ENCODE measurements at regions not wholly inside any gene's neighbourhood (a gene's known extent, or its start where the extent isn't known, plus 50 kb on each side); places are given as distances from the start of the nearest gene placed in this dataset.

- no peaks in the 10 kb centered on the region for H3K36me3 ChIP-seq (ENCODE audit: control insufficient read depth, insufficient read depth, low read length)
- no peak overlapping the region for H3K27ac ChIP-seq (ENCODE audit: low read depth, low read length)
- no peak overlapping the region for H3K4me3 ChIP-seq (ENCODE audit: low read depth, low read length)
- no peaks in the 10 kb centered on the region for H3K27me3 ChIP-seq (ENCODE audit: control insufficient read depth, insufficient read depth, low read length)
- whole genome bisulfite sequencing (ENCODE audit: insufficient coverage): 60% methylated on average over 2 of the region's 7 CpGs
- H3K9me3 ChIP-seq (ENCODE audit: control insufficient read depth, insufficient read depth, low read length): no peaks in the 10 kb centered on the region
- H3K4me1 ChIP-seq (ENCODE audit: control insufficient read depth, insufficient read depth, low read length): no peaks in the 10 kb centered on the region
- DNase-seq (ENCODE audit: low read depth in 4 of 6, low spot score in 6 of 6): no peak
Observed at GRCh38 chr14:84029720-84030119, 1500.2 kb upstream of the FLRT2 start.

GRCh38 chr14:84036840-84037239 is 1493.1 kb upstream of the FLRT2 start:
- WGBS (ENCODE audit: insufficient coverage): no CpG with 5 or more reads among the region's 1 CpG

GRCh38 chr14:84037593-84037992 is 1492.4 kb upstream of the FLRT2 start:
- H3K27me3 ChIP-seq (ENCODE audit: control insufficient read depth, insufficient read depth, low read length): no peaks in the 10 kb centered on the region
- H3K27ac ChIP-seq (ENCODE audit: low read depth, low read length): no peak overlapping the region
- H3K36me3 ChIP-seq (ENCODE audit: control insufficient read depth, insufficient read depth, low read length): no peaks in the 10 kb centered on the region
- no peaks in the 10 kb centered on the region for H3K9me3 ChIP-seq (ENCODE audit: control insufficient read depth, insufficient read depth, low read length)
- no peaks in the 10 kb centered on the region for H3K4me1 ChIP-seq (ENCODE audit: control insufficient read depth, insufficient read depth, low read length)
- DNase-seq (ENCODE audit: low read depth in 4 of 6, low spot score in 6 of 6): no peak
- no peak overlapping the region for H3K4me3 ChIP-seq (ENCODE audit: low read depth, low read length)
- 97% methylated on average over 3 of the region's 4 CpGs for WGBS (ENCODE audit: insufficient coverage)

More at GRCh38 chr14:84036840-84037239, 1493.1 kb upstream of the FLRT2 start:
- Histone ChIP-seq H3K36me3 (ENCODE audit: control insufficient read depth, insufficient read depth, low read length) (no peaks in the 10 kb centered on the region), H3K4me3 (ENCODE audit: low read depth, low read length) (no peak overlapping the region), H3K27ac (ENCODE audit: low read depth, low read length) (no peak overlapping the region), H3K4me1 (ENCODE audit: control insufficient read depth, insufficient read depth, low read length) (no peaks in the 10 kb centered on the region), H3K9me3 (ENCODE audit: control insufficient read depth, insufficient read depth, low read length) (no peaks in the 10 kb centered on the region), H3K27me3 (ENCODE audit: control insufficient read depth, insufficient read depth, low read length) (no peaks in the 10 kb centered on the region)
- no peak for DNase-seq (ENCODE audit: low read depth in 4 of 6, low spot score in 6 of 6)

- no peak for DNase-seq (ENCODE audit: low read depth in 4 of 6, low spot score in 6 of 6)
- Histone ChIP-seq H3K27ac (ENCODE audit: low read depth, low read length) (no peak overlapping the region), H3K9me3 (ENCODE audit: control insufficient read depth, insufficient read depth, low read length) (no peaks in the 10 kb centered on the region), H3K4me1 (ENCODE audit: control insufficient read depth, insufficient read depth, low read length) (no peaks in the 10 kb centered on the region), H3K36me3 (ENCODE audit: control insufficient read depth, insufficient read depth, low read length) (no peaks in the 10 kb centered on the region), H3K4me3 (ENCODE audit: low read depth, low read length) (no peak overlapping the region), H3K27me3 (ENCODE audit: control insufficient read depth, insufficient read depth, low read length) (no peaks in the 10 kb centered on the region)
- WGBS (ENCODE audit: insufficient coverage): 100% methylated on average over 1 of the region's 3 CpGs
Observed at GRCh38 chr14:84040101-84040500, 1489.8 kb upstream of the FLRT2 start.

- DNase-seq (ENCODE audit: low read depth in 4 of 6, low spot score in 6 of 6): no peak
- no peak overlapping the region for H3K4me3 ChIP-seq (ENCODE audit: low read depth, low read length)
- H3K9me3 ChIP-seq (ENCODE audit: control insufficient read depth, insufficient read depth, low read length): no peaks in the 10 kb centered on the region
- no peaks in the 10 kb centered on the region for H3K4me1 ChIP-seq (ENCODE audit: control insufficient read depth, insufficient read depth, low read length)
- H3K27me3 ChIP-seq (ENCODE audit: control insufficient read depth, insufficient read depth, low read length): no peaks in the 10 kb centered on the region
- H3K27ac ChIP-seq (ENCODE audit: low read depth, low read length): no peak overlapping the region
- 94% methylated on average over 2 of the region's 2 CpGs for WGBS (ENCODE audit: insufficient coverage)
- no peaks in the 10 kb centered on the region for H3K36me3 ChIP-seq (ENCODE audit: control insufficient read depth, insufficient read depth, low read length)
Observed at GRCh38 chr14:84041421-84041820, 1488.5 kb upstream of the FLRT2 start.

- Histone ChIP-seq H3K36me3 (ENCODE audit: control insufficient read depth, insufficient read depth, low read length) (no peaks in the 10 kb centered on the region), H3K27me3 (ENCODE audit: control insufficient read depth, insufficient read depth, low read length) (no peaks in the 10 kb centered on the region), H3K4me3 (ENCODE audit: low read depth, low read length) (no peak overlapping the region), H3K4me1 (ENCODE audit: control insufficient read depth, insufficient read depth, low read length) (no peaks in the 10 kb centered on the region), H3K27ac (ENCODE audit: low read depth, low read length) (no peak overlapping the region), H3K9me3 (ENCODE audit: control insufficient read depth, insufficient read depth, low read length) (no peaks in the 10 kb centered on the region)
- DNase-seq (ENCODE audit: low read depth in 4 of 6, low spot score in 6 of 6): no peak
- WGBS (ENCODE audit: insufficient coverage): no CpG with 5 or more reads among the region's 1 CpG
Observed at GRCh38 chr14:84042992-84043391, 1487.0 kb upstream of the FLRT2 start.

GRCh38 chr14:84064316-84065125 is 1465.4 kb upstream of the FLRT2 start:
- WGBS (ENCODE audit: insufficient coverage): 63% methylated on average over 1 of the region's 3 CpGs
- H3K36me3 ChIP-seq (ENCODE audit: control insufficient read depth, insufficient read depth, low read length): no peaks in the 10 kb centered on the region
- no peak overlapping the region for H3K4me3 ChIP-seq (ENCODE audit: low read depth, low read length)
- DNase-seq (ENCODE audit: low read depth in 4 of 6, low spot score in 6 of 6): peak in 2 of 6 donors; percentile 52 to 75
- H3K27me3 ChIP-seq (ENCODE audit: control insufficient read depth, insufficient read depth, low read length): no peaks in the 10 kb centered on the region
- no peaks in the 10 kb centered on the region for H3K9me3 ChIP-seq (ENCODE audit: control insufficient read depth, insufficient read depth, low read length)
- no peaks in the 10 kb centered on the region for H3K4me1 ChIP-seq (ENCODE audit: control insufficient read depth, insufficient read depth, low read length)
- H3K27ac ChIP-seq (ENCODE audit: low read depth, low read length): no peak overlapping the region

GRCh38 chr14:84065811-84066210 is 1464.1 kb upstream of the FLRT2 start:
- Histone ChIP-seq H3K27me3 (ENCODE audit: control insufficient read depth, insufficient read depth, low read length) (no peaks in the 10 kb centered on the region), H3K27ac (ENCODE audit: low read depth, low read length) (no peak overlapping the region), H3K4me3 (ENCODE audit: low read depth, low read length) (no peak overlapping the region), H3K4me1 (ENCODE audit: control insufficient read depth, insufficient read depth, low read length) (no peaks in the 10 kb centered on the region), H3K9me3 (ENCODE audit: control insufficient read depth, insufficient read depth, low read length) (no peaks in the 10 kb centered on the region), H3K36me3 (ENCODE audit: control insufficient read depth, insufficient read depth, low read length) (no peaks in the 10 kb centered on the region)
- WGBS (ENCODE audit: insufficient coverage): no CpG with 5 or more reads among the region's 5 CpGs
- DNase-seq (ENCODE audit: low read depth in 4 of 6, low spot score in 6 of 6): no peak

- no peaks in the 10 kb centered on the region for H3K27me3 ChIP-seq (ENCODE audit: control insufficient read depth, insufficient read depth, low read length)
- no peaks in the 10 kb centered on the region for H3K36me3 ChIP-seq (ENCODE audit: control insufficient read depth, insufficient read depth, low read length)
- no CpG with 5 or more reads among the region's 2 CpGs for WGBS (ENCODE audit: insufficient coverage)
- no peak overlapping the region for H3K4me3 ChIP-seq (ENCODE audit: low read depth, low read length)
- no peaks in the 10 kb centered on the region for H3K9me3 ChIP-seq (ENCODE audit: control insufficient read depth, insufficient read depth, low read length)
- no peak overlapping the region for H3K27ac ChIP-seq (ENCODE audit: low read depth, low read length)
- H3K4me1 ChIP-seq (ENCODE audit: control insufficient read depth, insufficient read depth, low read length): no peaks in the 10 kb centered on the region
- DNase-seq (ENCODE audit: low read depth in 4 of 6, low spot score in 6 of 6): no peak
Observed at GRCh38 chr14:84068288-84068687, 1461.7 kb upstream of the FLRT2 start.

- Histone ChIP-seq H3K9me3 (ENCODE audit: control insufficient read depth, insufficient read depth, low read length) (no peaks in the 10 kb centered on the region), H3K4me1 (ENCODE audit: control insufficient read depth, insufficient read depth, low read length) (no peaks in the 10 kb centered on the region), H3K27ac (ENCODE audit: low read depth, low read length) (no peak overlapping the region), H3K4me3 (ENCODE audit: low read depth, low read length) (no peak overlapping the region), H3K27me3 (ENCODE audit: control insufficient read depth, insufficient read depth, low read length) (no peaks in the 10 kb centered on the region), H3K36me3 (ENCODE audit: control insufficient read depth, insufficient read depth, low read length) (no peaks in the 10 kb centered on the region)
- DNase-seq (ENCODE audit: low read depth in 4 of 6, low spot score in 6 of 6): no peak
- no CpG with 5 or more reads among the region's 1 CpG for WGBS (ENCODE audit: insufficient coverage)
Observed at GRCh38 chr14:84071061-84071460, 1458.9 kb upstream of the FLRT2 start.
